GM21717 (cell line): ENCODE measurements at regions not wholly inside any gene's neighbourhood (a gene's known extent, or its start where the extent isn't known, plus 50 kb on each side); places are given as distances from the start of the nearest gene placed in this dataset.
"Not testable (repeated sequence)": the region's sequence is repeated elsewhere in the genome, so short reads cannot be mapped to it uniquely, and the experiment has no call there.

Experiments
- ATAC-seq: cut with Tn5 transposase; IDR thresholded peaks from one replicate; pipeline ENCODE4 v1.9.1; 2021; ENCODE audit warnings: mild to moderate bottlenecking, moderate library complexity; ENCODE audit not compliant: unreplicated experiment

GRCh38 chr13:87972568-87972967 is 301.4 kb downstream of the SLITRK5 start:
- no peak for ATAC-seq

GRCh38 chr13:87975035-87975434 is 303.9 kb downstream of the SLITRK5 start:
- ATAC-seq = no peak

GRCh38 chr13:87976650-87977049 is 305.5 kb downstream of the SLITRK5 start:
- ATAC-seq = not testable (repeated sequence)

GRCh38 chr13:87981416-87981815 is 310.2 kb downstream of the SLITRK5 start:
- no peak for ATAC-seq

- no peak for ATAC-seq
These were observed 311.2 kb downstream of the SLITRK5 start for GRCh38 chr13:87982400-87982799.

- ATAC-seq = no peak
These were observed 315.6 kb downstream of the SLITRK5 start for GRCh38 chr13:87986639-87987250.

- no peak for ATAC-seq
These were observed 326.9 kb downstream of the SLITRK5 start for GRCh38 chr13:87998081-87998480.

- ATAC-seq = no peak
These were observed 328.1 kb downstream of the SLITRK5 start for GRCh38 chr13:87999240-87999700.

- ATAC-seq = no peak
These were observed 328.6 kb downstream of the SLITRK5 start for GRCh38 chr13:87999788-88000187.

- ATAC-seq = no peak
These were observed 329.1 kb downstream of the SLITRK5 start for GRCh38 chr13:88000239-88000638.

GRCh38 chr13:88000787-88001186 is 329.6 kb downstream of the SLITRK5 start:
- no peak for ATAC-seq

GRCh38 chr13:88005188-88005587 is 334.0 kb downstream of the SLITRK5 start:
- ATAC-seq = no peak

GRCh38 chr13:88014527-88014926 is 343.4 kb downstream of the SLITRK5 start:
- no peak for ATAC-seq

GRCh38 chr13:88022431-88023208 is 351.4 kb downstream of the SLITRK5 start:
- no peak for ATAC-seq

- ATAC-seq = no peak
These were observed 355.1 kb downstream of the SLITRK5 start for GRCh38 chr13:88026241-88026640.

GRCh38 chr13:88031980-88032559 is 360.9 kb downstream of the SLITRK5 start:
- ATAC-seq = no peak

- not testable (repeated sequence) for ATAC-seq
These were observed 365.0 kb downstream of the SLITRK5 start for GRCh38 chr13:88036205-88036604.

- ATAC-seq = no peak
These were observed 371.3 kb downstream of the SLITRK5 start for GRCh38 chr13:88042489-88042888.

GRCh38 chr13:88051746-88052482 is 380.7 kb downstream of the SLITRK5 start:
- no peak for ATAC-seq

GRCh38 chr13:88063741-88064140 is 392.6 kb downstream of the SLITRK5 start:
- no peak for ATAC-seq

GRCh38 chr13:88066847-88067246 is 395.7 kb downstream of the SLITRK5 start:
- ATAC-seq = no peak
